ENCODE measurements at regions not wholly inside any gene's neighbourhood (a gene's known extent, or its start where the extent isn't known, plus 50 kb on each side); places are given as distances from the start of the nearest gene placed in this dataset.

DNA sequence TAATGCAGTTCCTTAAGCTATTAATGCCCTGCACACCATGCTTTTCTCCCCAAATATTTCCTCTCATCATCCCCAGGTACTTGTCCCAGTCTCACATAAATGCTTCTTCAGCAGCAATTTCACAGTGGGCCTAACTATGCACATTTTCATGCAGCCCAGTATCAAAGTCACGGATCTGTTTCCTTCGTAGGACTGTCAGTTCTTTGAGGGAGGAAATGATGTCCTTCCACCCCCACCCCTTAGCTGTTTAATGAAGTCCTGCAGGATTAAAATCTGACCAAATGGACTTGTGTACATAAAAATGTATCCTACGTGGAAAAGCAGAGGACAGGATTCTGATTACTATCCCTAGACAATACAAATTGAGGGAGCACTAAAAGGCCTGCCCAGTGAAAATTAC is 68.6 kb upstream of the ARGLU1 start:
- H4K20me1 ChIP-seq (ENCODE audit: insufficient read depth) = no peaks in the 10 kb centered on the region
- no peaks in the 10 kb centered on the region for H3F3A ChIP-seq (ENCODE audit: insufficient read depth, low read length, poor library complexity, severe bottlenecking)
- H3K9ac ChIP-seq (ENCODE audit: low read length) = no peak overlapping the region
- no peaks in the 10 kb centered on the region for H3K9me3 ChIP-seq (ENCODE audit: low read length)
- H3K9me2 ChIP-seq (ENCODE audit: insufficient read depth, low read length) = no peaks in the 10 kb centered on the region
- H3K27me3 ChIP-seq (ENCODE audit: insufficient read depth, low read depth, low read length) = no peaks in the 10 kb centered on the region
- H3K36me3 ChIP-seq (ENCODE audit: insufficient read depth, low read length) = no peaks in the 10 kb centered on the region
- no peak overlapping the region for H3K4me3 ChIP-seq (ENCODE audit: low read length)
- H3K4me2 ChIP-seq (ENCODE audit: low read length) = no peak overlapping the region
- H2AFZ ChIP-seq (ENCODE audit: low read depth, low read length) = no peak overlapping the region
- no peaks in the 10 kb centered on the region for H3K79me2 ChIP-seq (replicated peaks; ENCODE audit: insufficient read depth, low read length)
- no peak overlapping the region for H3K27ac ChIP-seq (ENCODE audit: low read length)
- TF ChIP-seq POLR2AphosphoS5 (IDR thresholded peaks at IDR 0.05) (no peak), RAD21 (conservative IDR thresholded peaks at IDR 0.05) (no peak)
- TF ChIP-seq, protein P1, sequence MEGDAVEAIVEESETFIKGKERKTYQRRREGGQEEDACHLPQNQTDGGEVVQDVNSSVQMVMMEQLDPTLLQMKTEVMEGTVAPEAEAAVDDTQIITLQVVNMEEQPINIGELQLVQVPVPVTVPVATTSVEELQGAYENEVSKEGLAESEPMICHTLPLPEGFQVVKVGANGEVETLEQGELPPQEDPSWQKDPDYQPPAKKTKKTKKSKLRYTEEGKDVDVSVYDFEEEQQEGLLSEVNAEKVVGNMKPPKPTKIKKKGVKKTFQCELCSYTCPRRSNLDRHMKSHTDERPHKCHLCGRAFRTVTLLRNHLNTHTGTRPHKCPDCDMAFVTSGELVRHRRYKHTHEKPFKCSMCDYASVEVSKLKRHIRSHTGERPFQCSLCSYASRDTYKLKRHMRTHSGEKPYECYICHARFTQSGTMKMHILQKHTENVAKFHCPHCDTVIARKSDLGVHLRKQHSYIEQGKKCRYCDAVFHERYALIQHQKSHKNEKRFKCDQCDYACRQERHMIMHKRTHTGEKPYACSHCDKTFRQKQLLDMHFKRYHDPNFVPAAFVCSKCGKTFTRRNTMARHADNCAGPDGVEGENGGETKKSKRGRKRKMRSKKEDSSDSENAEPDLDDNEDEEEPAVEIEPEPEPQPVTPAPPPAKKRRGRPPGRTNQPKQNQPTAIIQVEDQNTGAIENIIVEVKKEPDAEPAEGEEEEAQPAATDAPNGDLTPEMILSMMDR (IDR thresholded peaks at IDR 0.05; ENCODE audit: poor library complexity, severe bottlenecking) = no peak

DNA sequence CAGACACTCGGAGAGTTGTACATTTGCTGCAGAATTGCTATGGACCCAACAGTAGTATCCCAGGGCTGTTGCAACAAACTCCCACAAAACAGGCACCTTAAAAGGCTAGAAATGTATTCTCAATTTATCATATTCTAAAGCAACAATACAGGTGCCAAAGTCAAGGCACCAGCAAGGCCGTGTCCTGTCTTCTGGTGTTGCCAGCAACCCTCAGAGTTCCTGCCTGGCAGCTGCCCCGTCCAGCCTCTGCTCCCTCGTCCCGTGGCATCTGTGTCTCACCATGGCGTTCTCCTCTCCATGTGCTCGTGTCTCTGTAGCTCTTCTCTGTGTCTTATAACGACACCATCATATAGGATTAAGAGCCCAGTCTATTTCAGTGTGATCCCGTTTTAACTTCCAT is 67.7 kb upstream of the ARGLU1 start:
- H3F3A ChIP-seq (ENCODE audit: insufficient read depth, low read length, poor library complexity, severe bottlenecking) = no peaks in the 10 kb centered on the region
- H3K9ac ChIP-seq (ENCODE audit: low read length) = no peak overlapping the region
- no peak overlapping the region for H2AFZ ChIP-seq (ENCODE audit: low read depth, low read length)
- no peaks in the 10 kb centered on the region for H4K20me1 ChIP-seq (ENCODE audit: insufficient read depth)
- H3K9me3 ChIP-seq (ENCODE audit: low read length) = no peaks in the 10 kb centered on the region
- no peaks in the 10 kb centered on the region for H3K36me3 ChIP-seq (ENCODE audit: insufficient read depth, low read length)
- TF ChIP-seq EP300 (conservative IDR thresholded peaks at IDR 0.05; ENCODE audit: poor library complexity, severe bottlenecking) = no peak
- TF ChIP-seq RAD21 (conservative IDR thresholded peaks at IDR 0.05) = no peak
- TF ChIP-seq SMC3 (conservative IDR thresholded peaks at IDR 0.05; ENCODE audit: poor library complexity) = no peak
- TF ChIP-seq, protein P2, sequence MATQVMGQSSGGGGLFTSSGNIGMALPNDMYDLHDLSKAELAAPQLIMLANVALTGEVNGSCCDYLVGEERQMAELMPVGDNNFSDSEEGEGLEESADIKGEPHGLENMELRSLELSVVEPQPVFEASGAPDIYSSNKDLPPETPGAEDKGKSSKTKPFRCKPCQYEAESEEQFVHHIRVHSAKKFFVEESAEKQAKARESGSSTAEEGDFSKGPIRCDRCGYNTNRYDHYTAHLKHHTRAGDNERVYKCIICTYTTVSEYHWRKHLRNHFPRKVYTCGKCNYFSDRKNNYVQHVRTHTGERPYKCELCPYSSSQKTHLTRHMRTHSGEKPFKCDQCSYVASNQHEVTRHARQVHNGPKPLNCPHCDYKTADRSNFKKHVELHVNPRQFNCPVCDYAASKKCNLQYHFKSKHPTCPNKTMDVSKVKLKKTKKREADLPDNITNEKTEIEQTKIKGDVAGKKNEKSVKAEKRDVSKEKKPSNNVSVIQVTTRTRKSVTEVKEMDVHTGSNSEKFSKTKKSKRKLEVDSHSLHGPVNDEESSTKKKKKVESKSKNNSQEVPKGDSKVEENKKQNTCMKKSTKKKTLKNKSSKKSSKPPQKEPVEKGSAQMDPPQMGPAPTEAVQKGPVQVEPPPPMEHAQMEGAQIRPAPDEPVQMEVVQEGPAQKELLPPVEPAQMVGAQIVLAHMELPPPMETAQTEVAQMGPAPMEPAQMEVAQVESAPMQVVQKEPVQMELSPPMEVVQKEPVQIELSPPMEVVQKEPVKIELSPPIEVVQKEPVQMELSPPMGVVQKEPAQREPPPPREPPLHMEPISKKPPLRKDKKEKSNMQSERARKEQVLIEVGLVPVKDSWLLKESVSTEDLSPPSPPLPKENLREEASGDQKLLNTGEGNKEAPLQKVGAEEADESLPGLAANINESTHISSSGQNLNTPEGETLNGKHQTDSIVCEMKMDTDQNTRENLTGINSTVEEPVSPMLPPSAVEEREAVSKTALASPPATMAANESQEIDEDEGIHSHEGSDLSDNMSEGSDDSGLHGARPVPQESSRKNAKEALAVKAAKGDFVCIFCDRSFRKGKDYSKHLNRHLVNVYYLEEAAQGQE (IDR thresholded peaks at IDR 0.05; ENCODE audit: borderline replicate concordance) = no peak
- H3K4me2 ChIP-seq (ENCODE audit: low read length) = no peak overlapping the region
- no peak overlapping the region for H3K27ac ChIP-seq (ENCODE audit: low read length)
- H3K27me3 ChIP-seq (ENCODE audit: insufficient read depth, low read depth, low read length) = no peaks in the 10 kb centered on the region
- H3K4me3 ChIP-seq (ENCODE audit: low read length) = no peak overlapping the region
- no peaks in the 10 kb centered on the region for H3K9me2 ChIP-seq (ENCODE audit: insufficient read depth, low read length)
- H3K79me2 ChIP-seq (replicated peaks; ENCODE audit: insufficient read depth, low read length) = no peaks in the 10 kb centered on the region

DNA sequence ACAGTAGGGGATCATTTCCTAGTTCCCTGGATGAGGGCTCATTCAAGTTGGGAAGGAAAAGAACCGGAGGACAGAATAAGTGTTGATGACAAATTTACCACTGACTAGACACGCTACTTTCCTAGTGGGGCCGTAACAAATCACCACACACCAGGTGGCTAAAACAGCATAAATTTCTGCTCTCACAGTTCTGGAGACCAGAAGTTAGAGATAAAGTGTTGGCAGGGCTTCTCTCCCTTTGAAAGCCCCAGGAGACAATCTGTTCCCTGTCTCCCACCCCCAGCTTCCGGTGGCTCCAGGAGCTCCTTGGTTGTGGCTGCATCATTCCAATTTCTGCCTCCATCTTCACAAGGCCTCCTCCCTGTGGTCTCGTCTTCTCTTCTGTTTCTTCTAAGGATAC is 65.4 kb upstream of the ARGLU1 start:
- no peak overlapping the region for H3K27ac ChIP-seq (ENCODE audit: low read length)
- no peak for TF ChIP-seq EZH2 (IDR thresholded peaks at IDR 0.05; ENCODE audit: borderline replicate concordance, insufficient read depth, low read length, poor library complexity, severe bottlenecking)

More for the DNA sequence above, 65.4 kb upstream of the ARGLU1 start:
- no peaks in the 10 kb centered on the region for H4K20me1 ChIP-seq (ENCODE audit: insufficient read depth)
- no peaks in the 10 kb centered on the region for H3K36me3 ChIP-seq (ENCODE audit: insufficient read depth, low read length)
- H3K9me3 ChIP-seq (ENCODE audit: low read length) = no peaks in the 10 kb centered on the region
- H2AFZ ChIP-seq (ENCODE audit: low read depth, low read length) = no peak overlapping the region
- H3K9me2 ChIP-seq (ENCODE audit: insufficient read depth, low read length) = no peaks in the 10 kb centered on the region
- H3K4me3 ChIP-seq (ENCODE audit: low read length) = no peak overlapping the region
- H3K79me2 ChIP-seq (replicated peaks; ENCODE audit: insufficient read depth, low read length) = no peaks in the 10 kb centered on the region
- H3K4me2 ChIP-seq (ENCODE audit: low read length) = no peak overlapping the region
- no peak overlapping the region for H3K9ac ChIP-seq (ENCODE audit: low read length)
- no peaks in the 10 kb centered on the region for H3F3A ChIP-seq (ENCODE audit: insufficient read depth, low read length, poor library complexity, severe bottlenecking)
- H3K27me3 ChIP-seq (ENCODE audit: insufficient read depth, low read depth, low read length) = no peaks in the 10 kb centered on the region

Data from neural cell (in vitro differentiated cells).